Activated naive CD4-positive, alpha-beta T cell (primary cell): ENCODE measurements at regions not wholly inside any gene's neighbourhood (a gene's known extent, or its start where the extent isn't known, plus 50 kb on each side); places are given as distances from the start of the nearest gene placed in this dataset.
"Not testable (repeated sequence)": the region's sequence is repeated elsewhere in the genome, so short reads cannot be mapped to it uniquely, and the experiment has no call there.

Experiments
- DNase-seq, 4 experiments: peaks; one replicate each; lab custom pipeline; 2025; lab: John Stamatoyannopoulos, UW

- DNase-seq: no peak
These were observed 1055.3 kb downstream of the REEP3 start for GRCh38 chr10:64576497-64576896.

- not testable (repeated sequence) for DNase-seq
These were observed 1057.6 kb downstream of the REEP3 start for GRCh38 chr10:64578757-64579156.

GRCh38 chr10:64586934-64587503 is 1065.8 kb downstream of the REEP3 start:
- DNase-seq: no peak

GRCh38 chr10:64594072-64594471 is 1072.9 kb downstream of the REEP3 start:
- DNase-seq: no peak

- DNase-seq: no peak
These were observed 1077.4 kb downstream of the REEP3 start for GRCh38 chr10:64598600-64598999.

GRCh38 chr10:64601298-64601697 is 1080.1 kb downstream of the REEP3 start:
- DNase-seq: no peak

GRCh38 chr10:64617085-64617484 is 1095.9 kb downstream of the REEP3 start:
- no peak for DNase-seq

- no peak for DNase-seq
These were observed 1097.9 kb downstream of the REEP3 start for GRCh38 chr10:64619102-64619501.

GRCh38 chr10:64626924-64627323 is 1105.7 kb downstream of the REEP3 start:
- no peak for DNase-seq

- DNase-seq: no peak
These were observed 1109.3 kb downstream of the REEP3 start for GRCh38 chr10:64630534-64630933.

GRCh38 chr10:64635906-64636305 is 1114.7 kb downstream of the REEP3 start:
- no peak for DNase-seq

- no peak for DNase-seq
These were observed 1115.3 kb downstream of the REEP3 start for GRCh38 chr10:64636461-64636860.

GRCh38 chr10:64637939-64638338 is 1116.7 kb downstream of the REEP3 start:
- DNase-seq: no peak

GRCh38 chr10:64648915-64649314 is 1127.7 kb downstream of the REEP3 start:
- no peak for DNase-seq

GRCh38 chr10:64658528-64658927 is 1137.3 kb downstream of the REEP3 start:
- no peak for DNase-seq

GRCh38 chr10:64659311-64659710 is 1138.1 kb downstream of the REEP3 start:
- DNase-seq: no peak

GRCh38 chr10:64682043-64682442 is 1160.8 kb downstream of the REEP3 start:
- no peak for DNase-seq

GRCh38 chr10:64690194-64690593 is 1169.0 kb downstream of the REEP3 start:
- no peak for DNase-seq

- DNase-seq: no peak
These were observed 1178.0 kb downstream of the REEP3 start for GRCh38 chr10:64699244-64699643.

GRCh38 chr10:64702086-64702485 is 1180.9 kb downstream of the REEP3 start:
- DNase-seq: not testable (repeated sequence)

GRCh38 chr10:64708884-64709681 is 1187.9 kb downstream of the REEP3 start:
- no peak for DNase-seq

- no peak for DNase-seq
These were observed 1205.3 kb downstream of the REEP3 start for GRCh38 chr10:64726466-64726865.

GRCh38 chr10:64731016-64731415 is 1209.8 kb downstream of the REEP3 start:
- no peak for DNase-seq
